Breast epithelium (tissue), 3 donors: ENCODE measurements at regions not wholly inside any gene's neighbourhood (a gene's known extent, or its start where the extent isn't known, plus 50 kb on each side); places are given as distances from the start of the nearest gene placed in this dataset.

Experiments
- CTCF ChIP-seq, 3 donors: fragments of 450-650 bp; IDR thresholded peaks; one replicate each; pipeline ENCODE4 v1.5.1; 2016 to 2017; ENCODE audit warnings: antibody characterized with exemption in 3 of 3, mild to moderate bottlenecking in 3 of 3, moderate library complexity in 3 of 3
- POLR2A ChIP-seq: fragments of 450-650 bp; IDR thresholded peaks from one replicate; pipeline ENCODE4 v1.6.1; 2016; ENCODE audit warnings: antibody characterized with exemption, mild to moderate bottlenecking, moderate library complexity
- POLR2AphosphoS5 ChIP-seq, 3 donors: sonication (generic); formaldehyde crosslinking; IDR thresholded peaks; one replicate each; pipeline ENCODE4 v1.6.1; 2017; ENCODE audit warnings: antibody characterized with exemption in 3 of 3

- TF ChIP-seq POLR2AphosphoS5 (IDR thresholded peaks at IDR 0.05) (no peak), CTCF (IDR thresholded peaks at IDR 0.05) (no peak), POLR2A (no peak)
Measured at GRCh38 chr2:43152186-43152585, 74.2 kb downstream of the ZFP36L2 start.
